ENCODE measurements at regions not wholly inside any gene's neighbourhood (a gene's known extent, or its start where the extent isn't known, plus 50 kb on each side); places are given as distances from the start of the nearest gene placed in this dataset.

DNA sequence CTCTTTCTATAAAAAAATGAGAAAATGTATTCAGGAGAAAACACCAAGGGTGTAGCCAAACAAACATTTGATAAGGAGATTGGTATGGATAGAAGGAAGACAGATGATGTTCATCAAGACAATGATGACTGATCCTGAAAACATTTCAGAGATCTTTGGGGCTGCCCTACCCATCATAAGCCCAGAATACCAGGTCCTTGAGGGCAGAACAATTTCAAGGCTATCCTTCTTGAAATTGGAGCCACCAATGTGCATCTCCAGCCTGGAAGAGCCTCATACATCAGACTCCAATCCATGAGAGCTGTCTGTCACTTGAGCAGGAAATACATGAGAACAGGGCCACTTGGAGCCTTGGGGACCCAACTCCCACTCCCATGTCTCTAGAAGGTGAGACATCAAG is 89.5 kb upstream of the ANKRD28 start:
- no peak for FAIRE-seq
- H3K4me3 ChIP-seq (replicated peaks in 1 of 3; ENCODE audit: insufficient read depth in 1 of 3, low read depth in 1 of 3, low read length in 3 of 3) = no peak overlapping the region
- no TSS peak for BruUV-seq (replicated peaks)
- H3K4me2 ChIP-seq (ENCODE audit: insufficient read depth, low read length) = no peak overlapping the region
- CTCF ChIA-PET = no interaction called here
- H3K4me1 ChIP-seq (ENCODE audit: control insufficient read depth, extremely low read depth, insufficient read depth, low read length) = no peaks in the 10 kb centered on the region
- dilution Hi-C loops (cut with MboI; ENCODE audit: extremely low pct_ligation_motif_present, low sequenced_read_pairs) (no loop called here), intact Hi-C loops (cut with micrococcal nuclease) (no loop called here)
- peaks cover 0 to 7% of the 10 kb centered on the region in 2 experiments for H3K27me3 ChIP-seq (ENCODE audit: control insufficient read depth in 2 of 2, insufficient read depth in 2 of 2, low read length in 2 of 2)
- TF ChIP-seq GATA2 (IDR thresholded peaks at IDR 0.05; ENCODE audit: insufficient read depth, insufficient read length, low read depth, low read length) (no peak), POLR2A (IDR thresholded peaks at IDR 0.05; ENCODE audit: low read depth, low read length) (no peak), MYC (IDR thresholded peaks at IDR 0.05; ENCODE audit: low read depth, low read length) (no peak), JUN (IDR thresholded peaks at IDR 0.05; ENCODE audit: borderline replicate concordance, insufficient read depth, insufficient read length, low read depth) (no peak), POLR2AphosphoS5 (IDR thresholded peaks at IDR 0.05; ENCODE audit: insufficient read depth, low read depth, low read length) (no peak), EZH2 (IDR thresholded peaks at IDR 0.05; ENCODE audit: borderline replicate concordance, low read depth, low read length, severe bottlenecking) (no peak), FOS (IDR thresholded peaks at IDR 0.05; ENCODE audit: borderline replicate concordance, insufficient read depth, low read length) (no peak)
- TF ChIP-seq, protein P1, sequence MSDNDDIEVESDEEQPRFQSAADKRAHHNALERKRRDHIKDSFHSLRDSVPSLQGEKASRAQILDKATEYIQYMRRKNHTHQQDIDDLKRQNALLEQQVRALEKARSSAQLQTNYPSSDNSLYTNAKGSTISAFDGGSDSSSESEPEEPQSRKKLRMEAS (IDR thresholded peaks at IDR 0.05; ENCODE audit: insufficient read depth, insufficient read length) = no peak
- TF ChIP-seq, protein P2, sequence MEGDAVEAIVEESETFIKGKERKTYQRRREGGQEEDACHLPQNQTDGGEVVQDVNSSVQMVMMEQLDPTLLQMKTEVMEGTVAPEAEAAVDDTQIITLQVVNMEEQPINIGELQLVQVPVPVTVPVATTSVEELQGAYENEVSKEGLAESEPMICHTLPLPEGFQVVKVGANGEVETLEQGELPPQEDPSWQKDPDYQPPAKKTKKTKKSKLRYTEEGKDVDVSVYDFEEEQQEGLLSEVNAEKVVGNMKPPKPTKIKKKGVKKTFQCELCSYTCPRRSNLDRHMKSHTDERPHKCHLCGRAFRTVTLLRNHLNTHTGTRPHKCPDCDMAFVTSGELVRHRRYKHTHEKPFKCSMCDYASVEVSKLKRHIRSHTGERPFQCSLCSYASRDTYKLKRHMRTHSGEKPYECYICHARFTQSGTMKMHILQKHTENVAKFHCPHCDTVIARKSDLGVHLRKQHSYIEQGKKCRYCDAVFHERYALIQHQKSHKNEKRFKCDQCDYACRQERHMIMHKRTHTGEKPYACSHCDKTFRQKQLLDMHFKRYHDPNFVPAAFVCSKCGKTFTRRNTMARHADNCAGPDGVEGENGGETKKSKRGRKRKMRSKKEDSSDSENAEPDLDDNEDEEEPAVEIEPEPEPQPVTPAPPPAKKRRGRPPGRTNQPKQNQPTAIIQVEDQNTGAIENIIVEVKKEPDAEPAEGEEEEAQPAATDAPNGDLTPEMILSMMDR (IDR thresholded peaks at IDR 0.05; ENCODE audit: extremely low read depth in 1 of 2, insufficient read depth in 1 of 2, low read depth in 1 of 2, low read length in 2 of 2) = no peak
- H2AFZ ChIP-seq (ENCODE audit: low read depth, low read length) = no peak overlapping the region
- POLR2A ChIA-PET = no interaction called here
- no peak overlapping the region for H3K9ac ChIP-seq (replicated peaks; ENCODE audit: extremely low read depth, insufficient read depth, low read length)
- H3K79me2 ChIP-seq (ENCODE audit: control insufficient read depth, insufficient read depth, low read length) = no peaks in the 10 kb centered on the region
- no peaks in the 10 kb centered on the region for H3K36me3 ChIP-seq (ENCODE audit: control insufficient read depth in 2 of 2, extremely low read depth in 1 of 2, insufficient read depth in 2 of 2, low read length in 2 of 2)
- no peaks in the 10 kb centered on the region for H4K20me1 ChIP-seq (replicated peaks; ENCODE audit: control insufficient read depth, extremely low read depth, insufficient read depth, low read length)
- H3K9me1 ChIP-seq (replicated peaks; ENCODE audit: control insufficient read depth, extremely low read depth, insufficient read depth, low read length) = no peaks in the 10 kb centered on the region
- H3K27ac ChIP-seq (ENCODE audit: insufficient read depth, low read depth, low read length) = no peak overlapping the region
- H3K9me3 ChIP-seq (replicated peaks; ENCODE audit: control insufficient read depth, insufficient read depth, low read length) = no peaks in the 10 kb centered on the region
- no peak for DNase-seq (ENCODE audit: low read depth, low spot score)

Data from endothelial cell of umbilical vein (primary cell).